ENCODE measurements at regions not wholly inside any gene's neighbourhood (a gene's known extent, or its start where the extent isn't known, plus 50 kb on each side); places are given as distances from the start of the nearest gene placed in this dataset.

DNA sequence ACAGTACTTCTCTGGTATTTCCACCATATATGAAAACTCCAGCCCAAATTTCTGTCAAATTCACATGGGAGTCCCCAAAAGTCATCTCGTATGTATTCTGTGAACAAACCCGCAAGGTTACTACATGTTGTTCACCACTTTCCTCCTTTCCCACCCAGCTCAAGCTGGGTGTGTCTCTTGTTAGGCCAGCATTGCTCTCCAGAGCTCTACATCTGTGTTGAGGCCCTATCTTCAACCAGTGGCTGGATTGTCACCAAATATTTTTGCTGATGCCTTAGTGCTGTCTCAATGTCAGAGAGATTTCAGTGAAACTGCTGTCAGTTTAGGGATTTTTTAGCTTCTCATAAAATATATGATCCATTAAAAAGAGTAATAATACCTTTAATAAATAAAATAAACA lies 230.9 kb downstream of the BTG1 start:
- DNase-seq = no peak

DNA sequence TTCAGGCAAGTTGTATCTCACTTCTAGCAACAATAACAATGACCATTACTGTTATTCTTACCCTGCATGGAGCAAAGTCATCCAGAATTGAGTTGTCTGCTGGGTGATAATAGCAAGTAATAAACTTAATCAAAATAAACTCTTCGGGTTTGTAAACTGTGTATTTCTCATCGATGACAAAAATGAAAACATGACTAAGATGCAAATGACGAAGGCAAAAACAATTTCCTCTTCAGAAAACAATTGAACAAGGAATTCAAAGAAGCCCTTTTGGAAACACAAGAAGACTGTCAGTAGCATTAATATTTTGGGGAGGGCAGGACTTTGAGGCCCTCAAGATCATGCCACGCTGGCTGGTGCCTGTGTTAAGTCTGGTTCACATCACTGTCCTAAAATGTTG lies 232.0 kb downstream of the BTG1 start:
- no peak for DNase-seq

DNA sequence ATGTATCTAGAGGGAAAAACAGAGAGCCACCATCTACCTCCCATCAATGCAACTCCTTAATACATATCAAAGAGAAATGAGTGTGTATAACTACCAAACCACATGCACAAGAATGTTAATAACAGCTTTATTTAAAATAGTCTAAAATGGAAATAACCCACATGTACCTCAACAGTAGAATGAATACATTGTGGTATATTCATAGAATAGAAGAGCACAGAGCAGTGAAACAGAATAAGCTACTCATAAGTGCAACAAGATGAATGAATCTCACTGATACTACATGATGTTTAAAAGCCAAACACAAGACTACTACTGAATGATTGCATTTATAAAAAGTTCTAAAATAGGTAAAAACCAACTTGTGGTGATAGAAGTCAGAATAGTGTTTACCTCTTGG lies 232.5 kb downstream of the BTG1 start:
- no peak for DNase-seq

DNA sequence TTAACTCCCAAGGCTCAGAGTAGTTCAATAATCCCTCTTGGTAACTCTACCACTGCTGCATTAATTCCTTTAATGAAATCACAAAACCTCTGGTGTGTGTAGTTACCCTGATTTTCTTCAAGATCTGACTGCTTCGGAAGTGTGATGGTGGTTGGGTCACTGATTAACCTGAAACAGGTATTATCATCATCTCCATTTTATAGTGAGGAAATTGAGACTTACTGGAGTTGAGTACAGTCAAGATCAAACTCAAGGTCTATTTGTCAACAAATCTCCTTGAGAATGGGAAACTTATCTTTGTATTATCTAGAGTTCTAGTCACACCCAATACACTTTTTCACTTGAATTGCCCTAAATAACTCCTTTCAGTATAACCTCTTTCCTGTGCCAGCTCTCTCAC lies 233.5 kb downstream of the BTG1 start:
- no peak for DNase-seq

DNA sequence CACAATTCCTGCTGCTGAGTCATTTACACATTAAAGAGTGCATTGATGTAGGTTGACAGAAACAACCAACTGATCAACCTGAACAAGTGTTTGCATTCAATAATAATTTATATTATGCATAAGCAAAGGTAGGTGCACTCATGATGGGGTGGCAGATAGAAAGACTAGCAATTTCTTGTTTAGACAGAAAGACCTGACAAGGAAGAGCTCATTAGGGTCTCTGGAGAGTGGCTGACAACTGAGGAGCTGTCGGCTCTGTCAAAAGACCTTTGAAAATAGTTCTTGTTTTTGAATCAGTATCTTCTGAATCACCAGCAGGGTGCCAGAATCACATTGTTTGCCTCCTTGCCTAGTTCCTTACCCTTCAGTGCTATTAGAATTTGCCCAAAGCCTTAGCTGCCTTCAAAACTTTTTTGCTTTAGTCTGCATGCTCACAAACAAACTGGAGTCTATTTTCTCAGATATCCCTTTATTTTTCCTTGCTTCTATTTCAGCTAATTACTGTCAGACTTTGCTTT lies 234.7 kb downstream of the BTG1 start:
- DNase-seq = no peak

DNA sequence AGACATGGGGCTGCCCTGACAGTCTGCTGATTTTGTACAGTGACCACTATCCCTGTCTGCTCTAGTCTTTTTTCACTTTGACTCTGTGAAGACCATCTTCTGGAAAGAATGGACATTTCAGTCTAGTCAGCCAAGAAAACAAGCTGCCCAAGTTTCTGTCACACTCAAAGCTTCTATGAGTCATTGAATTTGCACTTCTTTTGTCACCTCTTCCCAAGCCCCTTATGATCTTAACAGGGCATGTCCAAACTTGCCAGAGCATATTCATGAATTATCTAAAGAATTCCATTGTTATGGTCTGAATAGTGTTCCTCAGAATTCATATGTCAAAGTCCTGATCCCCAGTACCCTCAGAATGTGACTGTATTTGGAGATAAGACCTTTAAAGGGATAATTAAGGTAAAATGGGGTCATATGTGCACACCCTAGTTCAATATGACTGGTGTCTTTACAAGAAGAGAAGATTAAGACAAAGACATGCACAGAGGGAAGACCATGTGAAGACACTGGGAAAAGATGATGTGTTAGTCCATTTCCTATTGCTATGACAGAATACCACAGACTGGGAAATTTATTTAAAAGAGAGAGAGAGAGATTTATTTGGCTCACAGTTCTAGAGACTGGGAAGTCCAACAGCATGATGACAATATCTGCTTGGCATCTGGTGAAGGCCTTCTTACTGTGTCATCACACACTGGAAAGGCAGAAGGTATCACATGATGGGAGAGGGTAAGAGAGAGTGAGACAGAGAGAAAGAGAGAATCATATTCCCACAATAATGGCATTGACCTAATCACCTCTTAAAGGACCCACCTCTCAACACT lies 242.6 kb downstream of the BTG1 start:
- DNase-seq = peak; percentile 70

DNA sequence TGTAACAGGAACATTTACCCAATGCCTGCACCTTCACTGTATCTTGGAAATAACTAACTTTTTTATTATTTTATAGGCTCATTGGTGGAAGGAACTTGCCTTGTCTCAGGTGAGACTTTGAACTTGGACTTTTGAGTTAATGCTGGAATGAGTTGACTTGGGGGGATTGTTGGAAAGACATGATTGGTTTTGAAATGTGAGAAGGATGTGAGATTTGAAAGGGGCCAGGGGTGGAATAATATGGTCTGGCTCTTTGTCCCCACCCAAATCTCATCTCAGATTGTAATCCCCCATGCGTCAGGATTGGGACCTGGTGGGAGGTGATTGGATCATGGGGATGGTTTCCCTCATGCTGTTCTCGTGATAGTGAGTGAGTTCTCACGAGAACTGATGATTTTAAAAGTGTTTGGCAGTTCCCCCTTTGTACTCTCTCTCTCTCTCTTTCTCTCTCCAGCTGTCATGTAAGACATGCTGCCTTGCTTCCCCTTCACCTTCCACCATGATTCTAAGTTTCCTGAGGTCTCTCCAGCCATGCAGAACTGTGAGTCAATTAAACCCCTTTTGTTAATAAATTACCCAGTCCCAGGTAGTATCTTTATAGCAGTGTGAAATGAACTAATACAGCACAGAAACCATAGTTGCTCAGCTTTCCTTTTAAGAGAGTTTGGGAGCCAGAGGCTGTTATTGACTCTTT lies 244.1 kb downstream of the BTG1 start:
- no peak for DNase-seq

DNA sequence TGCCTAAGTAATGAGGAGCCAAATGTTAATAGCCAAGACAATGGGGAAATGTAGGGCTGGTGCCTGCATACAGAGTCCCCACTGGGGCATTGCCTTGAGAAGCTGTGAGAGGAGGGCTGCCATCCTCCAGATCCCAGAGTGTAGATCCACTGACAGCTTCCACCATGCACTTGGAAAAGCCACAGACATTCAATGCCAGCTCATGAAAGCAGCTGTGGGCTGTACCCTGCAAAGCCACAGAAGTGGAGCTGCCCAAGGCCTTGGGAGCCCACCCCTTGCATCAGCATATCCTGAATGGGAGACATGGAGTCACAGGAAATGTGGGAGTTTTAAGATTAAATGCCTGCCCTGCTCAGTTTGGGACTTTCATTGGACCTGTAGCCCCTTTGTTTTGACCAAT lies 244.7 kb downstream of the BTG1 start:
- no peak for DNase-seq

DNA sequence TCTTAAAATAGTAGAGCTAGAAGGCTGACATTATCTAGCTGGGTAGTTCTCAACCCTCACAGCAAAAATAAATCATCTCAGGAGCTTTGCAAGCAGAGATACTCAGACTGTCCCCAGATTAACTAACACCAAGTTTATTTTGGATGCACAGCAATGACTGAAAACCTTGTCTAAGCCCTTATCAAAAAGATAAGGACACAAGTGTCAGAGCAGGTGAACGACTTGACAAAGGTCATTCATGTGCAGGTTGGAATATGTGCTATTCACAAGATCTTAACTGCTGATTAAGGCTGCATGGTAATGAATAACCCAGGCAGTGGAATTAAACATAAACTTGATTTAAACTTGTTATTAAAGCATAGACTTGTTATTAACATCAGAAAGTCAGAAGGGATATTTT lies 246.6 kb downstream of the BTG1 start:
- no peak for DNase-seq

DNA sequence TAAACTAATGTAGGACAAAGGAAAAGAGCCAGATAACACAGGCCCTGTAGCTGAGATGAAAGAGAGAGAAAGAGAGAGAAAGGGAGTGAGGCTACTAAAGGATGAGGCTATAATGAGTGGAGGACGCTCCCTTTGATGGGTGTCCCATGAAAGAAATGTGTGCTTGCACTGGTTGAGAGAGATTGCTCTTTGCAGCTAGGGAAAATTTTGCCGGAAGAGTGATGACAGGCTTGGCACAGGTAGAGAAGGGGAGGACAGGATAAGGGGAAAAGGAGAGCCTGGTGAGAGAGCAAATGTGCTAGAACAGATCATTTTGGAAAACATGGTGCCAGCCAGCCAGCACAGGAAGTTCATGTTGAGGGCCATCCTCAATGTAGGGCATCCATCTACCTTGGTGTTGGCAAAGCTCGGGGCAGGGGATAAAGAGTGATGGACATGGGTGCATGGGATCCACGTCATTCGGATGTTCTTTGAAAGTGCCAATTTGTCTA lies 248.6 kb downstream of the BTG1 start:
- no peak for DNase-seq

DNA sequence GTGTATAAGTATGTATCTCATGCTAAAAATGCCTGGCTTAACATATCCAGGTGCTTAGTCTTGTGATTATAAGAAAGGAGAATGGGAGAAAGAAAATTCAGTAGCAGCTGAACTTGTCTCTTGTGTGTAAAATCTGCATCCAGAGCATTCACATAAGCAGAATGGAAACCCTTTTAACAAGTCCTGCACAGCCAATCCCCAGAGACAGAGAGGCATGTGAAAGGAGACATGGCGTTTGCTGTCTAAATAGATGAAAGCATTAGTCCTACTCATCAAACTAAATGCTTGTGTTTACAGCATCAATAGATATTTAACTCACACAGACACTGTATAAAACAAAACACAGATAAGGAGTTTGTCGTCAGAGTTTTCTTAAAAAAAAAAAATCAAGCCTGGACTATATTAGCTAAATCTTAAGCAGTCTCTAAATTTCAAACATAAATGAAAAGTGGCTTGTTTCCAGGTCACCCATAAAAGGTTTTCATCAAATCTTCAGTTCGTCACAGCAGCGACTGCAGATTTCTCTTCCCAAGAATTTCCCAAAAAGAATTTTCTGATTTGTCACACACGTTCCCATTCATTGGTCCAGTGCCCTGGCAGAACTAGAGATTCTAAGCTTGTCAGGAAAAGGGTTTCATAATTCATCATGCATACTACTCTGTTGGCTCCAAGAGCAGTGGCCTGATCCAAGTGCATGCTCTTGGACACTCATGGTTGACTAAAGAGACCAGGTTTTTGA lies 249.2 kb downstream of the BTG1 start:
- DNase-seq = peak; percentile 9

DNA sequence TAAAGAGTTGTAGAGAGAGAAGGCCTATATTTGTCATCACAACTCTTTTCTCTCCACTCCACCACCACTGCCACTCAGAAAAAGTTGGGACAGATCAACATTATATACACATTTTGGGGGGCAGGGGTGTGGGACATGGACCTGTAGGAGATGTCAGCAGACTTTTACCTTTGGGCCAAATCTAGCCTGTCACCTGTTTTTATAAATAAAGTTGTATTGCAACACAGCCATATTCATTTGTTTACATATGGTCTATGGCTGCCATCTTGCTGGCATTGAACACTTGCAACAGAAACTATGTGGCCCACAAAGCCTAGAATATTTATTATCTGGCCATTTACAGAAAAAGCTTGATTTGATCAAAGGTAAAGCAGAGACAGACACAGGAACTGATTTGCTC lies 250.7 kb downstream of the BTG1 start:
- no peak for DNase-seq

DNA sequence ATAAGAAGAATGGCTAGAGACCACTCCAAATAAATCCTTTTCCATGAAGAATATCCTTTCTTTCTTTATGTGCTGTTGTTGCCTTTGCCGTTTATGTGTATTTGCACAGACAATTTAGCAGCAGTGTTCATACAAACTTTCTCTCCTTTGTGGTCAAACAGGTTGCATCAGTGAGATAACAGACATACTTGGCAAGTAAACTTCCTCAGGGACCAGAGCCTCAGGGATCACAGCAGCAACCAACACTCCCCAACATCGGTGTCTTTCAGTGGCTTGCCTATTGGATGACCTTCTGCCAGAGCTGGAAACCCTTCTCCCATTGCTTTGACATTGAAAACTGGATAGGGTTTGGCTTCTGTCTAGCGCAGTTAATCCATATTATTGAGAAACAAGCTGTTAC lies 252.2 kb downstream of the BTG1 start:
- DNase-seq = no peak

DNA sequence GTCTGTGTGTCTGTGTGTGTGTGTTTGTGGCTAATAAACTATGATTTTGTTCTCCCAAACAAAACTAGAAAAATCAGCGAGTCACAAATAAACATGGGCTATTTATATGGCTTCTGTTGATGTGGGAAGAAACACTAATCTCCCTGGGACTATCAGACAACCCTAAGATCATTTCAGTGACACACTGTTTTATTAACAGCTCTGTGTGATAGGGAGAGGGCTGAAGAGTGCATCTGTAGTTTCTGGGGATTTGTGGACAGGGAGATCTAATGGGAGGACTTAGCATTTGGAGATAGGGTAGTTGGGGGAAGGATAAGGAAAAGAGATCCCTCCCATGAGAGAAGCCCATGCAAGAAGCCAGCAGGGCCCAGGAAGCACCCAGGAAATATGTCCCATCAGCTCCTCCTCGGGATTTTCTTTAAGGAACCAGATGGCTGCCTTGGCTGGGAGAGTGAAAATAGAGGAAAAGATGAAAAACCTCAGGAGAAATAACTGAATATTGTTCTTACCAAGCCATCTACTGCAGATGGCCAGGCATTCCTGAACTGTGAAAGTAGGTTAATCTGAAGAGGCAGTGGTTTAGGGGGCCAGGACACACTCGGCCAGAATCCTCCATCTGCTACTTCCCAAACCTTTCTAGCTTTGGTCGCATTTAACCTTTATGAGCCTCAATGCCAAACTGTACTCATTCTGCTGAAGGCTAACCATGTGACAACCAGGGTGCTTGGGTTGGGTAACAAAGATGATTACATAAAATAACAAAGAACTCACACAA lies 253.4 kb downstream of the BTG1 start:
- DNase-seq = no peak

DNA sequence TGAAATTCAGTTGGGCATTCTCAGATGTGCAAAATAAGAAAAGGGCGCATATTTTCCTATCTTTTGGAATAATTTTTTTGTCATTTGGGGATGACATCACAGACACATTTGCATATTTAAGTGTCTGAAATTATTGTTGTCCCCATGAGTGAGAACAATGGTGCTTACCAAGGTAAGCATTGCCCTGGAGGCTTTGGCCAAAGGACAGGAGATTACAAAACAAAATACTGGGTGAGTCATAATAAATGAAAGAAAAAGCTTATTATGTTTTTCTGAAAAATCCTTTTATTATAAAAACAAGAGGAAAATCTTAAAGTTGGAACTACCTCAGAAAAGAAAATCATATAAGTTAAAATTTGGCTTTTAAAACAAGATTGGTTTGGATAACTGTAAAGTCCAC lies 254.9 kb downstream of the BTG1 start:
- no peak for DNase-seq

DNA sequence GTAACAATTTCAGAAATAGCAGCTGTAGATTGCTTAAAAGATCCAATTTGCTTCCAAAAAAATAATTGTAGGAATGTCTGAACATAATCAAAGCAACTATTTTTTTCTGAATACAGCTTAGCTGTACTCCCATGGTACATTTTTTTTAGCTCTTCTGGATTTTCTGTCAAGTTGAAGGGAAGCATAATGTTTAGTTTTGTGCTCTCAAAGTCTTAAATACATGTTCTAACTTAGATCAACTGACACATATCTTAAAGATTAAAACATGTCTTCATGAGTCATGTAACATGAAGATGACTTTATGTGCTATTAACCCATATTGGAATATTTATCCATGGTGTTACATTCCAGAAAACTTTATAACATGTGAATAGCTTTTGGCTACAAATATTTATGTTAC lies 255.7 kb downstream of the BTG1 start:
- peak; percentile 12 for DNase-seq

DNA sequence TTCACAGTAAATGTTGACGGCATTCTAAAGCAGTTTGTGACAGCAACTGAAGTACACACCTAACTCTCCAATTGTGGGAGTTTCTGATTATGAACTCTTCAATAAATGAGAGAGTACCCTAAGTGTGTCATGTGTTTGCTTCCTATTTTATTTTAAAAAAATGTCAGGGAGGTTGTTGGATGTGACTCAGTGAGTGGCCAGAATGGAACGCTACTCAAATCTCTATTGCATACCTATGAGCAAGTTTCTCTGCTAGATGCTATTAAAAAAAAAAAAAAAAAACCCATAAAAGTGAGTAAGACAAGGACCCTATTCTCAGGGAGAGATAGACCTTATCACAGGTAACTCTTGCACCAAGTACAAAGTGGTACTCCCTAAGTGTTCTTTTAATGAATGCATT lies 256.6 kb downstream of the BTG1 start:
- no peak for DNase-seq

DNA sequence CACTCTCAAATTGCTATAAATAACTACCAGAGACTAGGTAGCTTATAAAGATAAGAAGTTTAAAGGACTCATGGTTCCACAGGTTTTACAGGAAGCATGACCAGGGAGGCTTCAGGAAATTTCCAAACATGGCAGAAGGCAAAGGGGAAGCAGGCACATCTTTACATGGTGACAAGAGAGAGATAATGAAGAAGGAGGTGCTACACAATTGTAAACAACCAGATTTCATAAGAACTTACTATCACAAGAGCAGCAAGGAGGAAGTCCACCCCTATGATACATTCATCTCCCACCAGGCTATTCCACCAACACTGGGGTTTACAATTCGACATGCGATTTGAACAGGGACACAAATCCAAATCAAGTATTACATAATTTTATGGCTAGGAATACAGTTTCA lies 257.7 kb downstream of the BTG1 start:
- DNase-seq = no peak

DNA sequence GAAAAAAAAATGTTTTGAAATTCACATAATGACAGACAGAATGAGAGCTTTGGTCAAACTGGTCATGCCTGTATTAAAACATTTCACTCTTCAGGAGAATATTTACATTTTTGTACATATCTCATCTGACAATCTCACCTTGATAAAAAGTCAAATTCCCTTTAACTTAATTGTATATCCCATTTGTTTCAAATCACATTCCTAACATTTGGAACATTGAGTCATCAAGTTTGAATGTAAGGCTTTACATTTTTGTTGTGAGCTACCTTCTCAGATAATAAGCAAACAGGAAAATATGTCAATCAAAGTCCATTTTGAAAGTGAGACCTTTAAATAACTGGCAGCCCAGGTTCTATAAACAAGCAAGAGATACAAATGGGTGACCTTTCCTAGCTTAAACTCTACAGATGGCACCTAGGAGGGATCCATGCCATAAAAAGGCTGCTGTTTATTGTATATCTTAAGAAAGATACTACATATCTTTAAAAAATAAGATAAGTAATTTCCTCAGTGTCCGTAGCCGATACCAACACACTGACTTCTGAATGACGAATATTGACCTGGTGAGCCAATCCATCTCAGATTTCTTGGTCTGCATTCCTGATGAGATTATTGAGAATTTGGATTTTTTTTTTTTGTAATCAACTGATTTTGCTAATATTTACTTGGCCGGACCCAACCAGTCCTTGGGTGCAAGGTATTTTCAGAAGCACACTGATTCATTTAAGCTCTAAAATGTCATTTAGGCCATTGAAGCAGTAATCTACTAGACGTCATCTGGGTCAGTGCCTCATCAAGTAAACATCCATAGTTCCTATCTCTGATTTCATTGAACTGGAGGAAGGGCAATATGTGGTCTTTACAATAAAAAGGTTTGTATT lies 259.6 kb downstream of the BTG1 start:
- no peak for DNase-seq

DNA sequence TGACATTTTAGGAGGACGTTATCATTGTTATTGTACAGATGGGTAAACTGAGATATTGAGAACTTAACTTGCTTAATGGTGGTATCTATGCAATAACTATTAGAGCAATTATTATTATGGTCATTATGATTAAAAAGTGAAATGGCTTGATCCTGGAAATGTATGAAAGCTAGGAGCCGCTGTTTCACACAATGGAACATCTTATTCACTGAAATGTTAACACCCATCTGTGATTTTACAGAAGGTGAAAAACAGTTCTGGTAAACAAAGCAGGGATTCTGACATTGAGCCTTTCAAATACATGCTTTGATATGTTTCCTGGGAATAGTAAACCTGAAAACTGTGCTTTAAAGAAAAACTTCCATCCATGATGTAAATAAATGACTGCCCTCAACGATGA lies 261.4 kb downstream of the BTG1 start:
- no peak for DNase-seq

DNA sequence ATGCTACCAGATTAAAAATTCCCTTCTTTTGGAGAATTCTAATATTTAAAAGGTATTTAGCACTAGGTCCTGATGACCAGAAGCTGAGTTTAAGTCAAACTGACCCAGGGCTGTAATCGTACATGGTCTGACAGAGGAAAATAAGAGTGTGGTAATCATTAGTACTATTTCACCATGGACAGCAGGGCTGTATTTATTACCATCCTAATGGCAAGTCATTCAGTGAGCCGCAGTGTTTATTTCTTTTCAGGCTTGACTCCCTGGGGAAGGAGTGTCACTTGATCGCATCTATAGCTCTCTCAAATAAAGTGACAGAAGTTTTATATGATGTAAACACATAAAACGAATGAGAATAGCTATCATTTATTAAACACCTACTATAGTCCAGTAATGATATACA lies 261.8 kb downstream of the BTG1 start:
- no peak for DNase-seq

DNA sequence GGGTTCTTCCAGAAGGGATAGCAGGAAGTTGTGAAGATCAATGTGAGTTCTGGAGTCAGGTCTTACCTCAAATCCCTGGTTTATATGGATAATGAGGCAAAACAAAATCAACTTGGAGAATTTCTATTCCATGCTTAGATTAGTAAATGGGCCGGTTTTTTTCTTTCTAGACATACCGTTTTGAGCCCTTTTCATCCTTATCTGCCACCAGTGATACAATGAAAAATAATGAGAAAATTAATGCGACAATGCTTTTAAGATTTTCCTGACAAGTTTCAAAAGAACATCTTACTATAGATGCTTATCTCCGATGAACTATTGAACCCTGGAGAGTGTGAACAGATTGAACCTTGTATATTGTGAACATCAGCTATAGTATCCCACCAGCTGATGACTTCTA lies 262.7 kb downstream of the BTG1 start:
- DNase-seq = no peak

All from fibroblast of skin of right biceps (primary cell).